ENCODE measurements at regions not wholly inside any gene's neighbourhood (a gene's known extent, or its start where the extent isn't known, plus 50 kb on each side); places are given as distances from the start of the nearest gene placed in this dataset.
A peak's percentile ranks its signal among the peaks of the same experiment; 100 is the strongest.
"Not testable (repeated sequence)": the region's sequence is repeated elsewhere in the genome, so short reads cannot be mapped to it uniquely, and the experiment has no call there.

- Histone ChIP-seq H3K4me3 (ENCODE audit: low read depth in 1 of 2, low read length in 2 of 2) (no peak overlapping the region), H3K9ac (ENCODE audit: low read depth, low read length) (no peak overlapping the region), H4K20me1 (ENCODE audit: insufficient read depth, low read length) (no peaks in the 10 kb centered on the region), H3K9me3 (ENCODE audit: insufficient read depth, low read length, severe bottlenecking) (no peaks in the 10 kb centered on the region), H3K27ac (ENCODE audit: low read length) (no peak overlapping the region), H3K79me2 (ENCODE audit: insufficient read depth, low read length) (no peaks in the 10 kb centered on the region), H3K4me1 (ENCODE audit: insufficient read depth, low read length) (peaks cover 14% of the 10 kb centered on the region), H3K4me2 (ENCODE audit: insufficient read depth, low read length) (no peak overlapping the region), H3K27me3 (ENCODE audit: insufficient read depth, low read length, poor library complexity) (no peaks in the 10 kb centered on the region), H3K36me3 (ENCODE audit: insufficient read depth, low read length) (no peaks in the 10 kb centered on the region), H2AFZ (ENCODE audit: low read depth, low read length) (no peak overlapping the region)
- TF ChIP-seq CTCF (IDR thresholded peaks at IDR 0.05; ENCODE audit: borderline replicate concordance, extremely low read depth, low read length, poor library complexity, severe bottlenecking) (no peak), EZH2 (IDR thresholded peaks at IDR 0.05; ENCODE audit: borderline replicate concordance, low read depth, low read length, severe bottlenecking) (no peak)
- DNase-seq: no peak
- no peak for ATAC-seq (ENCODE audit: insufficient read depth, low read depth)
Measured at GRCh38 chr1:208990456-208990855, 593.1 kb upstream of the CAMK1G start.

GRCh38 chr1:208997053-208997452 lies 586.5 kb upstream of the CAMK1G start:
- H3K9ac ChIP-seq (ENCODE audit: low read depth, low read length); H2AFZ ChIP-seq (ENCODE audit: low read depth, low read length); H3K4me1 ChIP-seq (ENCODE audit: insufficient read depth, low read length); H3K4me2 ChIP-seq (ENCODE audit: insufficient read depth, low read length); H3K36me3 ChIP-seq (ENCODE audit: insufficient read depth, low read length); H4K20me1 ChIP-seq (ENCODE audit: insufficient read depth, low read length); ATAC-seq (ENCODE audit: insufficient read depth, low read depth); H3K79me2 ChIP-seq (ENCODE audit: insufficient read depth, low read length); H3K27ac ChIP-seq (ENCODE audit: low read length); H3K4me3 ChIP-seq (ENCODE audit: low read depth in 1 of 2, low read length in 2 of 2); DNase-seq; H3K27me3 ChIP-seq (ENCODE audit: insufficient read depth, low read length, poor library complexity); H3K9me3 ChIP-seq (ENCODE audit: insufficient read depth, low read length, severe bottlenecking): not testable (repeated sequence)

GRCh38 chr1:208997726-208998312 lies 585.7 kb upstream of the CAMK1G start:
- no peaks in the 10 kb centered on the region for H3K79me2 ChIP-seq (ENCODE audit: insufficient read depth, low read length)
- H3K9ac ChIP-seq (ENCODE audit: low read depth, low read length): no peak overlapping the region
- no peak overlapping the region for H3K4me2 ChIP-seq (ENCODE audit: insufficient read depth, low read length)
- no peak for TF ChIP-seq EZH2 (IDR thresholded peaks at IDR 0.05; ENCODE audit: borderline replicate concordance, low read depth, low read length, severe bottlenecking)
- TF ChIP-seq CTCF (IDR thresholded peaks at IDR 0.05; ENCODE audit: borderline replicate concordance, extremely low read depth, low read length, poor library complexity, severe bottlenecking): peak; percentile 54
- ATAC-seq (ENCODE audit: insufficient read depth, low read depth): no peak
- H2AFZ ChIP-seq (ENCODE audit: low read depth, low read length): no peak overlapping the region
- no peaks in the 10 kb centered on the region for H3K36me3 ChIP-seq (ENCODE audit: insufficient read depth, low read length)
- H3K27ac ChIP-seq (ENCODE audit: low read length): no peak overlapping the region
- no peaks in the 10 kb centered on the region for H3K27me3 ChIP-seq (ENCODE audit: insufficient read depth, low read length, poor library complexity)
- H4K20me1 ChIP-seq (ENCODE audit: insufficient read depth, low read length): no peaks in the 10 kb centered on the region
- H3K4me1 ChIP-seq (ENCODE audit: insufficient read depth, low read length): no peaks in the 10 kb centered on the region
- no peak for DNase-seq
- no peaks in the 10 kb centered on the region for H3K9me3 ChIP-seq (ENCODE audit: insufficient read depth, low read length, severe bottlenecking)
- H3K4me3 ChIP-seq (ENCODE audit: low read depth in 1 of 2, low read length in 2 of 2): no peak overlapping the region

- Histone ChIP-seq H3K4me2 (ENCODE audit: insufficient read depth, low read length) (no peak overlapping the region), H3K4me1 (ENCODE audit: insufficient read depth, low read length) (no peaks in the 10 kb centered on the region), H3K27me3 (ENCODE audit: insufficient read depth, low read length, poor library complexity) (no peaks in the 10 kb centered on the region), H4K20me1 (ENCODE audit: insufficient read depth, low read length) (no peaks in the 10 kb centered on the region), H3K36me3 (ENCODE audit: insufficient read depth, low read length) (no peaks in the 10 kb centered on the region), H3K79me2 (ENCODE audit: insufficient read depth, low read length) (no peaks in the 10 kb centered on the region), H3K4me3 (ENCODE audit: low read depth in 1 of 2, low read length in 2 of 2) (no peak overlapping the region), H3K27ac (ENCODE audit: low read length) (no peak overlapping the region), H3K9me3 (ENCODE audit: insufficient read depth, low read length, severe bottlenecking) (no peaks in the 10 kb centered on the region), H3K9ac (ENCODE audit: low read depth, low read length) (no peak overlapping the region), H2AFZ (ENCODE audit: low read depth, low read length) (no peak overlapping the region)
- TF ChIP-seq CTCF (IDR thresholded peaks at IDR 0.05; ENCODE audit: borderline replicate concordance, extremely low read depth, low read length, poor library complexity, severe bottlenecking) (no peak), EZH2 (IDR thresholded peaks at IDR 0.05; ENCODE audit: borderline replicate concordance, low read depth, low read length, severe bottlenecking) (no peak)
- no peak for ATAC-seq (ENCODE audit: insufficient read depth, low read depth)
- no peak for DNase-seq
Measured at GRCh38 chr1:209008586-209008985, 574.9 kb upstream of the CAMK1G start.

Data from DND-41 (cell line).